ENCODE measurements at regions not wholly inside any gene's neighbourhood (a gene's known extent, or its start where the extent isn't known, plus 50 kb on each side); places are given as distances from the start of the nearest gene placed in this dataset.

DNA sequence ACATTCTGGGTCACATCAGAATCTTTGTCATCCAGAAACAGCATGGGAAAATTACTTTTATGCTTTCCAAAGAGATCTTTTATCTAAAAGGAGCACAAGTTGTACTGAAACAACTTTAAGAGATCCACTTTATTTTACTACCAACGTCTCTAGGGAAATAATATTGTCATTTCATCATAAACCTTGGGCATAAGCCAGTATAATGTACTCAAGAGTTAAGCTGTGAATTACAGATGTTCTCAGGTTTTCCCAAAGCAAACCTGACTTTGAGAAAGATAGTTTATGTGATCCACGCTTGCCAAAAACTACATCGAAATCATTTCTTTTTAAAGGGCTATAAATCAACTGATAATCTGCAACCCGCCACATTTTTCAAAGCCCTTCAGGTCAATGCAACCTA is 124.1 kb upstream of the CRBN start:
- no peaks in the 10 kb centered on the region for H3K9me3 Mint-ChIP-seq (ENCODE audit: unreplicated experiment)

GRCh38 chr3:3302964-3303363 is 123.5 kb upstream of the CRBN start:
- Mint-ChIP-seq H3K9me3 (ENCODE audit: unreplicated experiment) (no peaks in the 10 kb centered on the region), H3K4me1 (ENCODE audit: insufficient read depth, unreplicated experiment) (peaks cover 5% of the 10 kb centered on the region), H3K27ac (ENCODE audit: low read depth, unreplicated experiment) (no peak overlapping the region), H3K4me3 (ENCODE audit: unreplicated experiment) (no peak overlapping the region), H3K27me3 (ENCODE audit: insufficient read depth, unreplicated experiment) (no peaks in the 10 kb centered on the region), H3K36me3 (ENCODE audit: insufficient read depth, unreplicated experiment) (no peaks in the 10 kb centered on the region)
- no peak for DNase-seq (ENCODE audit: unreplicated experiment)
- TF ChIP-seq CTCF (IDR thresholded peaks at IDR 0.05; ENCODE audit: unreplicated experiment): no peak
- intact Hi-C loops (cut with micrococcal nuclease): no loop called here
- ChIA-PET CTCF (interaction anchor here (0.6 to 1.3 kb wide), 2 partner anchors 105 to 119 kb away, joined by 3 to 4 read pairs; no protein-coding TSS in a partner anchor), POLR2A (no interaction called here)
- BruUV-seq (replicated peaks): no TSS peak

More for the DNA sequence above, 124.1 kb upstream of the CRBN start:
- H3K27me3 Mint-ChIP-seq (ENCODE audit: insufficient read depth, unreplicated experiment): no peaks in the 10 kb centered on the region
- CTCF ChIA-PET: interaction anchor here (1.3 kb wide), 1 partner anchor 105 kb away, joined by 4 read pairs; no protein-coding TSS in a partner anchor
- no peak for DNase-seq (ENCODE audit: unreplicated experiment)
- no peak overlapping the region for H3K27ac Mint-ChIP-seq (ENCODE audit: low read depth, unreplicated experiment)
- no peak for TF ChIP-seq CTCF (IDR thresholded peaks at IDR 0.05; ENCODE audit: unreplicated experiment)
- H3K4me3 Mint-ChIP-seq (ENCODE audit: unreplicated experiment): no peak overlapping the region
- BruUV-seq (replicated peaks): no TSS peak
- peaks cover 5% of the 10 kb centered on the region for H3K4me1 Mint-ChIP-seq (ENCODE audit: insufficient read depth, unreplicated experiment)
- H3K36me3 Mint-ChIP-seq (ENCODE audit: insufficient read depth, unreplicated experiment): no peaks in the 10 kb centered on the region
- intact Hi-C loops (cut with micrococcal nuclease): no loop called here
- POLR2A ChIA-PET: no interaction called here

- H3K27me3 Mint-ChIP-seq (ENCODE audit: insufficient read depth, unreplicated experiment): no peaks in the 10 kb centered on the region
- H3K27ac Mint-ChIP-seq (ENCODE audit: low read depth, unreplicated experiment): no peak overlapping the region
- peaks cover 5% of the 10 kb centered on the region for H3K4me1 Mint-ChIP-seq (ENCODE audit: insufficient read depth, unreplicated experiment)
- intact Hi-C loops (cut with micrococcal nuclease): no loop called here
- no peak overlapping the region for H3K4me3 Mint-ChIP-seq (ENCODE audit: unreplicated experiment)
- no peaks in the 10 kb centered on the region for H3K36me3 Mint-ChIP-seq (ENCODE audit: insufficient read depth, unreplicated experiment)
- no peak for DNase-seq (ENCODE audit: unreplicated experiment)
- BruUV-seq (replicated peaks): no TSS peak
- ChIA-PET CTCF (interaction anchor here (0.6 kb wide), 1 partner anchor 1070 kb away, joined by 3 read pairs; no protein-coding TSS in a partner anchor), POLR2A (no interaction called here)
- no peak for TF ChIP-seq CTCF (IDR thresholded peaks at IDR 0.05; ENCODE audit: unreplicated experiment)
- H3K9me3 Mint-ChIP-seq (ENCODE audit: unreplicated experiment): no peaks in the 10 kb centered on the region
Observed at GRCh38 chr3:3301476-3301875, 122.0 kb upstream of the CRBN start.

- CTCF ChIA-PET: no interaction called here
- H3K4me3 Mint-ChIP-seq (ENCODE audit: unreplicated experiment): no peak overlapping the region
- H3K4me1 Mint-ChIP-seq (ENCODE audit: insufficient read depth, unreplicated experiment): no peaks in the 10 kb centered on the region
- POLR2A ChIA-PET: no interaction called here
- DNase-seq (ENCODE audit: unreplicated experiment): no peak
- TF ChIP-seq CTCF (IDR thresholded peaks at IDR 0.05; ENCODE audit: unreplicated experiment): no peak
- H3K36me3 Mint-ChIP-seq (ENCODE audit: insufficient read depth, unreplicated experiment): no peaks in the 10 kb centered on the region
- H3K27me3 Mint-ChIP-seq (ENCODE audit: insufficient read depth, unreplicated experiment): no peaks in the 10 kb centered on the region
- intact Hi-C loops (cut with micrococcal nuclease): no loop called here
- no peak overlapping the region for H3K27ac Mint-ChIP-seq (ENCODE audit: low read depth, unreplicated experiment)
- BruUV-seq (replicated peaks): no TSS peak
- H3K9me3 Mint-ChIP-seq (ENCODE audit: unreplicated experiment): peaks cover 8% of the 10 kb centered on the region
Observed at GRCh38 chr3:3296979-3297381, 117.5 kb upstream of the CRBN start.
